ENCODE measurements at regions not wholly inside any gene's neighbourhood (a gene's known extent, or its start where the extent isn't known, plus 50 kb on each side); places are given as distances from the start of the nearest gene placed in this dataset.
A peak's percentile ranks its signal among the peaks of the same experiment; 100 is the strongest.

GRCh38 chr17:77481476-77482374 is 341.0 kb downstream of the SEC14L1 start:
- H3K27ac ChIP-seq: peak overlapping the region; percentile 44; the same call in 1 of the 2 replicates

GRCh38 chr17:77482375-77483127 is 341.8 kb downstream of the SEC14L1 start:
- H3K27ac ChIP-seq: no peak overlapping the region
- TF ChIP-seq CTCF (conservative IDR thresholded peaks at IDR 0.05): no peak

More at GRCh38 chr17:77481476-77482374, 341.0 kb downstream of the SEC14L1 start:
- no peak for TF ChIP-seq CTCF (conservative IDR thresholded peaks at IDR 0.05)

- TF ChIP-seq CTCF (conservative IDR thresholded peaks at IDR 0.05): no peak
Measured at GRCh38 chr17:77483128-77483598, 342.4 kb downstream of the SEC14L1 start.

GRCh38 chr17:77484111-77484510 is 343.3 kb downstream of the SEC14L1 start:
- H3K27ac ChIP-seq: no peak overlapping the region
- TF ChIP-seq CTCF (conservative IDR thresholded peaks at IDR 0.05): no peak

More at GRCh38 chr17:77483128-77483598, 342.4 kb downstream of the SEC14L1 start:
- no peak overlapping the region for H3K27ac ChIP-seq

- no peak overlapping the region for H3K27ac ChIP-seq
Measured at GRCh38 chr17:77485089-77485833, 344.5 kb downstream of the SEC14L1 start.

GRCh38 chr17:77487211-77487629 is 346.5 kb downstream of the SEC14L1 start:
- H3K27ac ChIP-seq: no peak overlapping the region
- TF ChIP-seq CTCF (conservative IDR thresholded peaks at IDR 0.05): no peak

More at GRCh38 chr17:77485089-77485833, 344.5 kb downstream of the SEC14L1 start:
- no peak for TF ChIP-seq CTCF (conservative IDR thresholded peaks at IDR 0.05)

Data from VCaP (cell line).